GM18517 (cell line): ENCODE measurements at regions not wholly inside any gene's neighbourhood (a gene's known extent, or its start where the extent isn't known, plus 50 kb on each side); places are given as distances from the start of the nearest gene placed in this dataset.

Source experiments
- ATAC-seq: cut with Tn5 transposase; IDR thresholded peaks from one replicate; pipeline ENCODE4 v1.9.1; 2021; ENCODE audit warnings: mild to moderate bottlenecking, moderate library complexity; ENCODE audit not compliant: unreplicated experiment

DNA sequence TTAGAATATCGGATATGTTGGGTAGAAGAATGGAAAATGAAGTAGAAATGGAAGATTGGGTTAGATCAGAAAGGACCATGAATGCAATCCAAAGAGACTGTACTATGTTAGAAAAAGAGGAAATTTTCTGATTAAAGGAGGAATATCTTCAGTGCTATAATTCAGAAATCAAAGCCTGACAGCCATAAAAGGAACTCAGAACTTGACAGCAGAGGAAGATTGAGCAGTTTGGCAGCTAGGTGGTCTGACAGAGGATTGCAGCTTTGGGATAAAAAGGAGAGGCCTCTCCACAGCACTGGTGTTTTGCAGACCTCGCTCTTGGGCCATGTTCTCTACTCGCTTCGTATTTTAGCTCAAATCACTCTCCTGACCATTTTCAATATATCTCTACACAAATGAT, 354.8 kb upstream of the SOX5 start:
- no peak for ATAC-seq

- ATAC-seq: no peak
These were observed 353.2 kb upstream of the SOX5 start for GRCh38 chr12:24302708-24303107.

GRCh38 chr12:24297516-24297915, 348.0 kb upstream of the SOX5 start:
- ATAC-seq: no peak

DNA sequence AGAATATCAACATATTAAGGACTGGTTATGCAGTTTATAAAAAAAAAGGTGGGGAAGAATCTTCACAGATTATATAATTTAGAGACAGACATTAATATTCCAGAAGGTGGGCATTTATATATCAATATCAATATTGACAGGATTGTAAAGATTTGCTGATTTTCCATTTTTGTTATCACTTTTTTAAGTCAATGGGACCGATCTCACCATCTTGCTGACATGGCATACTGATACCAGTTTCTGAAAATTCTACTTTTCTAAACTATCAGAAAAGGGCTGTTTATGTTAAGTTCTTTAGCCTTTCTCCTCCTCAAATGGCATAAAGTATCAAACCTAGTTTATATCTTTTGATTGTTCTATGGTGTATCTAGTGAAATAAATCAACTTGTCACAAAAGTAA, 344.1 kb upstream of the SOX5 start:
- no peak for ATAC-seq

DNA sequence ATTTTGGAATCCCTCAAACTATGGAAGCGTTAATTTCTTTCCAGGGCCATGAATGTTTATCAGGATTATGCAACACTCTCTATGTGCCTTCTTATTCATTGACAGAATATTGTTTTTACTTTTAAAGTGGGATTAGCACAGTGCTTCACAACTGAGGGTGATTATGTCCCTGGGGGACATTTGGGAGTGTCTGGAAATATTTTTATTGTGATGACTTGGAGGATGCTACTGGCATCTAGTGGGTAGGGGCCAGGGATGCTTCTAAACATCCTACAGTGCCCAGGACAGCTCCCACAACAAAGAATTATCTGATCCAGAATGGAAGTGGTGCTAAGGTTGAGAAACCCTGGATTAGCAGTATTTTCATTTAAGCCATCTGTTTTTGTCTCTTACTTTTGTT, 338.5 kb upstream of the SOX5 start:
- ATAC-seq: no peak

DNA sequence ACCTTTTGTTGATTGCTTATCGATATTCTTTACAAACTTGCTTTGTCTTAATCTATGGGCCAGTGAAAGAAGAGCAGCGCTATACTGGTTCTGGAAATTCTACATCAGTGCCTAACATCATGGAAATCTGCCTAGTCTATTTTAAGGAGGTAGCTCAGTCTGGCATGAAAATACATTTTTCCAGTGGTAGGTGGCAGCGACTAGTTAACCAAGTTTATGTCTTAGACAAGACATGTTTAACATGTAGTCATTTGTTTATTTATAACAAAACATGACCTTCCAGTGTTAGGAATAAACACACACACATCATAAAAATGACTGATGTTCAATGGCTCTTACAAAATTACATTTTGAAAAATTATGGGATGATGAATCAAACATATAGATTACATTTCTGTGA, 336.0 kb upstream of the SOX5 start:
- ATAC-seq: no peak

DNA sequence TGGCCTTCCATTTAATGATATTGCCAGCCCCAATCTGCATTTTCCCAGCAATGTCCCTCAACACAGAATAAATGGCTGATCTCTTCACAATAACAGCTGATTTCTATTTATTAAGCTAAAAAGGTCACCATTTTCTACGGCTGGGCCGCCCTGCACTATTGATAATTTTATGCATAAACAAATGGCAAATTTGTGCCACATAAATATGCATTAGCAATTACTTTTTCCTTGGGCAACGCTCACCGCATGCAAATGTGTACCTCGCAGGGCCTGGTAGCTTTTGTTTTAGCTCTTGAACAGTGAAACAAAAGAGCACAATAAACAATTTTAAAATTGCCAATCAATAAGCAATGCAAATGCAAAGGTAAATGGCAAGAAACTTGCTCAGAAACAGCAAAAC, 331.9 kb upstream of the SOX5 start:
- ATAC-seq: no peak

- ATAC-seq: no peak
These were observed 330.8 kb upstream of the SOX5 start for GRCh38 chr12:24280056-24280842.

- no peak for ATAC-seq
These were observed 329.4 kb upstream of the SOX5 start for GRCh38 chr12:24278832-24279231.

- ATAC-seq: no peak
These were observed 321.5 kb upstream of the SOX5 start for GRCh38 chr12:24270965-24271364.

DNA sequence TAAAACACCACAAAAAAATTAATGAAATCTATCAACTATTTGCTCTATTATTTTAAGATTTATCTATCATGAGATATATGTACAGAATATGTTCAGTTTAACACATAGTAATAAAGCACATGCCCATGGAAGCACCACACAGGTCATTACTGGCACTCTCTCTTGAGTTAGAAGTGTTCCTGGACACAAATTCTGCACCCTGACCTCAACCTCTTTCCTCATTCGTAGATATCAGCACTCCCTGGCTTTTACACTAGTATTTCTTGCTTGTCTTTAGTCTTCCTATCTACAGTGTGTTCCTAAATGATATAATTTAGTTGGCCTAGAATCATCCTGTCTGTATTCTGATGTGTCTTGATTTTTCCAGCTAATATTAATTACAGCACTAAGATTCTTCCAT, 321.0 kb upstream of the SOX5 start:
- no peak for ATAC-seq

- ATAC-seq: no peak
These were observed 319.3 kb upstream of the SOX5 start for GRCh38 chr12:24268663-24269186.

DNA sequence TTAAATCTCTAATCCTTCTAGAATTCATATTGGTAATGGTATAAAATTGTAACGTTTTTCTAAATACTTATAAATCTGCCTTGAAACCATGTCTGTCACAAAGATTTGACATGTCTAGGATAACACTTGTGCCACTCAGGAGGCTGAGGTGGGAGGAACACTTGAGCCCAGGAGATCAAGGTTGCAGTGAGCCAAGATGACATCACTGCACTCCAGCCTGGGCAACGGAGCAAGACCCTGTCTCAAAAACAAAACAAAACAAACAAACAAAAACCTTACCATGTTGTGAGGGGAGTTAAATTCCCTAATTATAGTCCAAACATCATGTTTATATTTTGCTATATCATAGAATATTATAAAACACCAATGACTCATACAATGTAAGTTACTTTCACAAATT, 317.5 kb upstream of the SOX5 start:
- no peak for ATAC-seq

- ATAC-seq: no peak
These were observed 307.2 kb upstream of the SOX5 start for GRCh38 chr12:24256684-24257083.

GRCh38 chr12:24255920-24256665, 306.6 kb upstream of the SOX5 start:
- ATAC-seq: no peak

DNA sequence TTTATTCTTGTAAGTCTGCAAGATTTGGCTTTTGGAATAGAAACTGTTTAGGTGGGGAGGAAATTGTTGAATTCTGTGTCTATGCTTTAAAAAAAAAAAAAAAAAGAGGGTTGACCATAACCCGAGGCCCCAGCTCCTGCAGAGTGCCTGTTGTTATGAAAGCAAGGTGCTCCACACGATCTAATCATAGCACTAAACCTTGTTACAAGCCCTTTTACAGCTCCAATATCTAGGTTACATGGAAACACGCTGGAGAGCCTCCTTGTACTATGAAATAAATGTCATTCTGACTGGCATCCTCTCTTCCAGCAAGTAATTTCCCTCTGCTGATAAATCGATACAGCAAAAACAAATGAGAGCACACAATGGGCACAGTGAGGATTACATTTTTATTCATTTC, 303.1 kb upstream of the SOX5 start:
- ATAC-seq: no peak

DNA sequence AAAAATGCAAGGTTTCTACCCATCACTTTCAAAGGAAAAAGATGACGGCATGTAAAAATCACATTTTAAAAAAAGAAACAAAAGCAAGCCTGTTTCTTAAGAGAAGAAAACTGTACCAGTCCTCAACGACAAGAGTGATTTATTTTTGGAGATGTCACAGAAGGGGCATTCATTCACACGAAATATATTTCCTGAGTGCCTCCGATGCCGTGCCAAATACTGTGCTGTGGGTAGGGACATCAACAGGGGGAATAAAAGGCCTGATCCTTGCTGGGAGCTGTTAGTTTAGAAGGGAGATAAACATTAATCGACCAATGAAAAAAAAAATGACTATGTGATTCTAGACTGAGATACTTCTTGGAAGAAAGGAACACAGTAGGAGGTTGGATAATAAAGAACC, 297.5 kb upstream of the SOX5 start:
- ATAC-seq: no peak

- ATAC-seq: no peak
These were observed 296.9 kb upstream of the SOX5 start for GRCh38 chr12:24246376-24246775.

DNA sequence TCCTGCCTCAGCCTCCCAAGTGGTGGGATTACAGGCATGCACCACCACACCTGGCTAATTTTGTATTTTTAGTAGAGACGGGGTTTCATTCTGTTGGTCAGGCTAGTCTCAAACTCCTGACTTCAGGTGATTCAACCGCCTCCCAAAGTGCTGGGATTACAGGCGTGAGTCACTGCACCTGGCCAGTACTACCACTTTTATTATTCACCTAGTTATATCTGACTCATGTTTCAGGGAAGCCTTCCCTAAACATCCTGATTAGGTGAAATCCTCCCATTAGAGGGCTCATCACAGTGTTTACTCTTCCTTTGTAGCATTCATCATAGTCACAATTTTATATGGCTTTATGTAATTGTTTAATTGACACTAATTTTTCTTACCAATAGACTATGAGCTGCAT, 295.3 kb upstream of the SOX5 start:
- ATAC-seq: no peak

DNA sequence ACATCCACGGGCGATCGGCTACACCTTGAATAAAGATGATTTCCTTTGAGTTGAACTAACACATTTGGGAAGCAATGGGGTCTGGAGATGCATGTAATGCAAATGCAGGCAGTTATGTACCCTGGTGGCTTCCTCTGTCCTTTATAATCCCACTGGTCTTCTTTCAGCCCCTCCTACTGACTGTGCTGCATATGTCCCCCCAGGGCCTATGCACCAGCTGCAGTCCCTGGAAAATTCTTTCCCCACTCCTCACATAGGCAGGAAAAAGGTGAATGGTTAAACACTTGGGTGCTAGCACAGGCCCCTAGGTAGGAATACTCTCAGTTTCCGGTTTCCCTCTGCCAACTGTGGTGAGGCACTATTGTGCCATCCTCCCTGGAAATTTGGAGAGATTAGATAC, 294.8 kb upstream of the SOX5 start:
- ATAC-seq: no peak

- ATAC-seq: no peak
These were observed 291.2 kb upstream of the SOX5 start for GRCh38 chr12:24240707-24241106.

DNA sequence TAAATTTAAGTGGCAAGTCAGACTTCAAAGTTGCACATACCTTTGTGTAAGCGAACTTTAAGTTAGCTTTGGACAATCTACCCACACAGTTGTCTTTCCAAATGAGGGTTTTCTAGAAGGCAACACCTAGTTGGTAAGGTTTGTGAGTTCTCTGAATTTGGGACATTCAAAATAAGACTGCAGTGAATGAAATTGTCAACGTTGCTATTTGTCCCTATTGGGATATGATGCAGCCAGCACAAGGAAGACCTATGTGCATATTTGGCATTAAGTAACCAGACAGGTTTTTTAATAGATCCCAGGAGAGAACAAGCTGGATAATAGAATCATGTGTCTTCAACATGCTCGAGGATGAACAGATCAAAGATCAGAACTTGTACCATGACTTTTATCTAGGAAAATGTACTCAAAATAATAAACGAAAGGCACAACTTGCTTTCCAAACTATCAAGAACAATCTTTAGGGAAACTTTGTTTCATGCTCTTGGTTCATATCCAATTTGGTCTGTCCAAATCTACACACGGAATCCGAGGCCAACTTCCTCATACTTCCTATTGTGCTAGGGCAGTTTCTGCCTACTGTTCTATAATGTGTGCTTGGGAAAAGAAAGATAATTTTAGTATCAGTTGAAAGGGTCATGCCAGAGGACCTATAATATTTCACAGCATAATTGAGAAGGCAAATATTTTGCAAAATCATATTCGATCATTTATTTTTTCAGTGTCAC, 284.2 kb upstream of the SOX5 start:
- ATAC-seq: no peak
